Fibroblast of lung (primary cell): ENCODE measurements at regions not wholly inside any gene's neighbourhood (a gene's known extent, or its start where the extent isn't known, plus 50 kb on each side); places are given as distances from the start of the nearest gene placed in this dataset.
"Not testable (repeated sequence)": the region's sequence is repeated elsewhere in the genome, so short reads cannot be mapped to it uniquely, and the experiment has no call there.

ENCODE experiments used
- DNase-seq, 2 donors: peaks; one replicate each; pipeline versions ENCODE4 v3.0.0 to v3.0.0-alpha.2; 2010; ENCODE audit warnings: low read depth in 2 of 2
- H2AFZ ChIP-seq: 2 replicates; pipeline ENCODE4 v1.5.1; 2012; ENCODE audit warnings: low read length, control low read depth, inconsistent platforms
- H3K27ac ChIP-seq: 2 replicates; pipeline ENCODE4 v1.5.1; 2011; ENCODE audit warnings: low read length, control low read depth; ENCODE audit not compliant: insufficient read depth
- H3K27me3 ChIP-seq: 2 replicates; pipeline ENCODE4 v1.5.1; 2011; ENCODE audit warnings: mild to moderate bottlenecking, low read length; ENCODE audit not compliant: control insufficient read depth, insufficient read depth
- H3K36me3 ChIP-seq: 2 replicates; pipeline ENCODE4 v1.5.1; 2011; ENCODE audit warnings: low read length; ENCODE audit not compliant: control insufficient read depth, insufficient read depth
- H3K4me1 ChIP-seq: 2 replicates; pipeline ENCODE4 v1.5.1; 2011; ENCODE audit warnings: low read length; ENCODE audit not compliant: control insufficient read depth, insufficient read depth; ENCODE audit errors: extremely low read depth
- H3K4me2 ChIP-seq: 2 replicates; pipeline ENCODE4 v1.5.1; 2011; ENCODE audit warnings: low read length, control low read depth; ENCODE audit not compliant: insufficient read depth; ENCODE audit errors: extremely low read depth
- H3K4me3 ChIP-seq, 4 experiments: fragments of 200-600 bp in 1 of 4; sonication (generic) in 1 of 4; replicated peaks in 1 of 4; 2 replicates each; pipeline ENCODE4 v1.5.1; 2011 to 2016; ENCODE audit warnings: low read length in 4 of 4, low read depth in 3 of 4, mild to moderate bottlenecking in 3 of 4, control low read depth in 2 of 4, inconsistent platforms in 1 of 4, mixed read lengths in 1 of 4; ENCODE audit not compliant: insufficient read depth in 1 of 4; ENCODE audit errors: control extremely low read depth in 1 of 4
- H3K79me2 ChIP-seq: 2 replicates; pipeline ENCODE4 v1.5.1; 2012; ENCODE audit warnings: mild to moderate bottlenecking, low read length, inconsistent platforms; ENCODE audit not compliant: control insufficient read depth, insufficient read depth
- H3K9ac ChIP-seq: 2 replicates; pipeline ENCODE4 v1.5.1; 2011; ENCODE audit warnings: mild to moderate bottlenecking, low read length, control low read depth; ENCODE audit not compliant: insufficient read depth
- H3K9me3 ChIP-seq: 2 replicates; pipeline ENCODE4 v1.5.1; 2012; ENCODE audit warnings: low read depth, low read length; ENCODE audit not compliant: control insufficient read depth, insufficient read depth
- H4K20me1 ChIP-seq: 2 replicates; pipeline ENCODE4 v1.5.1; 2011; ENCODE audit warnings: low read length; ENCODE audit not compliant: control insufficient read depth, insufficient read depth; ENCODE audit errors: extremely low read depth
- EZH2 ChIP-seq: IDR thresholded peaks from 2 replicates; pipeline ENCODE4 v1.5.1; 2012; ENCODE audit warnings: low read length, control low read depth, mild to moderate bottlenecking; ENCODE audit errors: missing control alignments
- TF ChIP-seq, protein P1 (sequence below), 2 donors: IDR thresholded peaks in 1 of 2; conservative IDR thresholded peaks in 1 of 2; 1 replicate in 1 of 2; 2 replicates in 1 of 2; pipeline ENCODE4 v1.5.1; 2011 to 2012; ENCODE audit warnings: low read length in 2 of 2, control low read depth in 1 of 2, inconsistent platforms in 1 of 2, low read depth in 1 of 2, mild to moderate bottlenecking in 1 of 2

DNA sequence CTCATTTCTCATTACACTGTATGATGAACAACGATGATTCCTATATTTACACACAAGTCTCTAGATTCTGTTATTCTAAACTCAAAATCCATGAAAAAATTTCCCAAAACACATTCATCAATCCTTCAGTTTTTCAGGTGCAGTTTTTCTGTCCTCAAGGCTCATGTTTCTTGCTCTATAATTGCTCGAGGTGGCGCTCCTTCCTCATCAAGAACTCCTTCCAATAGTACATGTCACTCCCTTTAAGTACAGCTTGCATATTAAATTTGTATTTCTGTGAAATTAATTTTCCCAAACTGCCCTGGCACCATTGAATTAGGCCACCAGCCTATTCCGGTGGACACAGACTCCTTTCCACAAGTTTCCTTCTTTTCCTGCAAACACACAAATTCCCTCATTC is 188.7 kb upstream of the MINDY3 start:
- DNase-seq: no peak
- Histone ChIP-seq H3K4me3 (no peak overlapping the region), H2AFZ (no peak overlapping the region), H3K27ac (no peak overlapping the region), H3K27me3 (no peaks in the 10 kb centered on the region), H3K9ac (no peak overlapping the region), H3K4me2 (no peak overlapping the region), H3K36me3 (no peaks in the 10 kb centered on the region), H4K20me1 (no peaks in the 10 kb centered on the region), H3K79me2 (no peaks in the 10 kb centered on the region), H3K9me3 (no peaks in the 10 kb centered on the region), H3K4me1 (no peaks in the 10 kb centered on the region)
- TF ChIP-seq EZH2: no peak
- TF ChIP-seq, protein P1, sequence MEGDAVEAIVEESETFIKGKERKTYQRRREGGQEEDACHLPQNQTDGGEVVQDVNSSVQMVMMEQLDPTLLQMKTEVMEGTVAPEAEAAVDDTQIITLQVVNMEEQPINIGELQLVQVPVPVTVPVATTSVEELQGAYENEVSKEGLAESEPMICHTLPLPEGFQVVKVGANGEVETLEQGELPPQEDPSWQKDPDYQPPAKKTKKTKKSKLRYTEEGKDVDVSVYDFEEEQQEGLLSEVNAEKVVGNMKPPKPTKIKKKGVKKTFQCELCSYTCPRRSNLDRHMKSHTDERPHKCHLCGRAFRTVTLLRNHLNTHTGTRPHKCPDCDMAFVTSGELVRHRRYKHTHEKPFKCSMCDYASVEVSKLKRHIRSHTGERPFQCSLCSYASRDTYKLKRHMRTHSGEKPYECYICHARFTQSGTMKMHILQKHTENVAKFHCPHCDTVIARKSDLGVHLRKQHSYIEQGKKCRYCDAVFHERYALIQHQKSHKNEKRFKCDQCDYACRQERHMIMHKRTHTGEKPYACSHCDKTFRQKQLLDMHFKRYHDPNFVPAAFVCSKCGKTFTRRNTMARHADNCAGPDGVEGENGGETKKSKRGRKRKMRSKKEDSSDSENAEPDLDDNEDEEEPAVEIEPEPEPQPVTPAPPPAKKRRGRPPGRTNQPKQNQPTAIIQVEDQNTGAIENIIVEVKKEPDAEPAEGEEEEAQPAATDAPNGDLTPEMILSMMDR (conservative IDR thresholded peaks at IDR 0.05 in 1 of 2, IDR thresholded peaks at IDR 0.05 in 1 of 2; ENCODE audit: low read depth in 1 of 2, low read length in 2 of 2): no peak

DNA sequence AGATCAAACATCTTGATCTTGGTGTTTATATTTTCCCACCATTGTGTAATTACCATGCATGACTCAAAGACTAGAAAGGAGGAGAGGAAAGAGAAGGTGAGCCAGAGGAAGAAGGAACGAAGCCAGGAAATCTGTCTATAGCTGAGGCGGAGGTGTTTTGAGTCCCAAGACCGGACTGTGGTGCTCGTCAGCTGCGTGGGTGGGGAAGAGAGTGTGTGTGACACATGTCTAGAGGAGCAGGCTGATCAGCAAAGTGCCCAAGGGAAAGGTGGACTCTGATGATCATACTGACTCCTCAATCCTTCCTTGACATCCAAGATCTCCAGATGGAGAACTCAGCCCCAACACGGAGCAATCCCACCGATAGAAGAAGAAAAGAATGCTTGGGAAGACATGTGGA is 189.5 kb upstream of the MINDY3 start:
- Histone ChIP-seq H3K4me3 (no peak overlapping the region), H4K20me1 (no peaks in the 10 kb centered on the region), H3K79me2 (no peaks in the 10 kb centered on the region), H3K9me3 (no peaks in the 10 kb centered on the region), H3K9ac (no peak overlapping the region), H2AFZ (no peak overlapping the region), H3K4me1 (no peaks in the 10 kb centered on the region), H3K27ac (no peak overlapping the region), H3K36me3 (no peaks in the 10 kb centered on the region), H3K4me2 (no peak overlapping the region), H3K27me3 (no peaks in the 10 kb centered on the region)
- TF ChIP-seq, protein P1 (conservative IDR thresholded peaks at IDR 0.05 in 1 of 2, IDR thresholded peaks at IDR 0.05 in 1 of 2; ENCODE audit: low read depth in 1 of 2, low read length in 2 of 2): no peak
- TF ChIP-seq EZH2: no peak
- DNase-seq: no peak

DNA sequence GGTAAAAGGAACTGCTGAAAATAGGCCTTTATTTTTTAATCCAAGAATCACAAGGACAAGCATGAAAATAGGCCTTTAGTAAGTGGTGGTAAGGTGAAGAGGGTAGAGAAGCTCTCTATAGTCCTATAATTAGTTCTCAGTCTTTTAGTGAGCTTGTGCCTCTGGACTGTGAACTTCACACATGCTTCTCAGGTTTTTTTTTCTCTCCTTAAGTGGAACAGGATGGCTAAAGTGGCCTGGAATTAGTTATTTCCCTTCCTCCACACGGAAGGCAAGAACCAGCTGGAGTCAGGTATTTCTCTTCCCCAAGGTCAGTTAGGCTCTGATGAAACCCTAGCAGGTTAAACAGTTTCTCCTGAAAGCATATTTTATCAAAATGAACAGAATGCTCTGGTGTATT is 203.0 kb upstream of the MINDY3 start:
- Histone ChIP-seq H2AFZ (no peak overlapping the region), H3K36me3 (no peaks in the 10 kb centered on the region), H4K20me1 (no peaks in the 10 kb centered on the region), H3K9ac (no peak overlapping the region), H3K4me2 (no peak overlapping the region), H3K27me3 (no peaks in the 10 kb centered on the region), H3K4me1 (no peaks in the 10 kb centered on the region), H3K27ac (no peak overlapping the region), H3K79me2 (no peaks in the 10 kb centered on the region), H3K4me3 (no peak overlapping the region), H3K9me3 (no peaks in the 10 kb centered on the region)
- no peak for DNase-seq
- TF ChIP-seq EZH2: no peak
- TF ChIP-seq, protein P1 (conservative IDR thresholded peaks at IDR 0.05 in 1 of 2, IDR thresholded peaks at IDR 0.05 in 1 of 2; ENCODE audit: low read depth in 1 of 2, low read length in 2 of 2): no peak

DNA sequence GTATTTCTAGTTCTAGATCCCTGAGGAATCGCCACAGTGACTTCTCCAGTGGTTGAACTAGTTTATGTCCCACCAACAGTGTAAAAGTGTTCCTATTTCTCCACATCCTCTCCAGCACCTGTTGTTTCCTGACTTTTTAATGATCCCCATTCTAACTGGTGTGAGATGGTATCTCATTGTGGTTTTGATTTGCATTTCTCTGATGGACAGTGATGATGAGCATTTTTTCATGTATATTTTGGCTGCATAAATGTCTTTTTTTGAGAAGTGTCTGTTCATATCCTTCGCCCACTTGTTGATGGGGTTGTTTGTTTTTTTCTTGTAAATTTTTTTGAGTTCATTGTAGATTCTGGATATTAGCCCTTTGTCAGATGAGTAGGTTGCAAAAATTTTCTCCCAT is 223.2 kb upstream of the MINDY3 start:
- H3K4me3 ChIP-seq, H3K36me3 ChIP-seq, H3K27me3 ChIP-seq, DNase-seq, H3K79me2 ChIP-seq, H3K27ac ChIP-seq, H3K4me2 ChIP-seq, H2AFZ ChIP-seq, H3K4me1 ChIP-seq, H4K20me1 ChIP-seq, H3K9me3 ChIP-seq, H3K9ac ChIP-seq: not testable (repeated sequence)
